ENCODE measurements at regions not wholly inside any gene's neighbourhood (a gene's known extent, or its start where the extent isn't known, plus 50 kb on each side); places are given as distances from the start of the nearest gene placed in this dataset.
"Not testable (repeated sequence)": the region's sequence is repeated elsewhere in the genome, so short reads cannot be mapped to it uniquely, and the experiment has no call there.

- DNase-seq = no peak
These were observed 88.5 kb upstream of the NFASC start for GRCh38 chr1:204782118-204782700.

GRCh38 chr1:204785023-204785422 lies 85.6 kb upstream of the NFASC start:
- DNase-seq = not testable (repeated sequence)

- no peak for DNase-seq
These were observed 82.2 kb upstream of the NFASC start for GRCh38 chr1:204788470-204788869.

- DNase-seq = peak; percentile 79 to 85
These were observed 79.0 kb upstream of the NFASC start for GRCh38 chr1:204791453-204792353.

GRCh38 chr1:204792354-204792692 lies 78.3 kb upstream of the NFASC start:
- no peak for DNase-seq

GRCh38 chr1:204793259-204793914 lies 77.3 kb upstream of the NFASC start:
- DNase-seq = no peak

- DNase-seq = not testable (repeated sequence)
These were observed 73.8 kb upstream of the NFASC start for GRCh38 chr1:204796886-204797285.

- no peak for DNase-seq
These were observed 73.3 kb upstream of the NFASC start for GRCh38 chr1:204797401-204797800.

- no peak for DNase-seq
These were observed 71.0 kb upstream of the NFASC start for GRCh38 chr1:204799630-204800029.

- no peak for DNase-seq
These were observed 69.5 kb upstream of the NFASC start for GRCh38 chr1:204801211-204801610.

- DNase-seq = no peak
These were observed 68.1 kb upstream of the NFASC start for GRCh38 chr1:204802401-204803175.

GRCh38 chr1:204803607-204804006 lies 67.1 kb upstream of the NFASC start:
- no peak for DNase-seq

- peak; percentile 79 to 85 for DNase-seq
These were observed 63.5 kb upstream of the NFASC start for GRCh38 chr1:204806943-204807687.

- DNase-seq = no peak
These were observed 61.2 kb upstream of the NFASC start for GRCh38 chr1:204809488-204809887.

GRCh38 chr1:204812842-204813241 lies 57.8 kb upstream of the NFASC start:
- DNase-seq = no peak

- no peak for DNase-seq
These were observed 57.1 kb upstream of the NFASC start for GRCh38 chr1:204813522-204813921.

GRCh38 chr1:204814166-204814884 lies 56.3 kb upstream of the NFASC start:
- DNase-seq = no peak

GRCh38 chr1:204817341-204817740 lies 53.3 kb upstream of the NFASC start:
- no peak for DNase-seq

- no peak for DNase-seq
These were observed 51.7 kb upstream of the NFASC start for GRCh38 chr1:204818998-204819397.

GRCh38 chr1:204819495-204819894 lies 51.2 kb upstream of the NFASC start:
- no peak for DNase-seq

Data from activated CD4-positive, alpha-beta T cell treated with anti-CD3 and anti-CD28 coated beads for 4 hours (primary cell).